PC-3 (cell line): ENCODE measurements at regions not wholly inside any gene's neighbourhood (a gene's known extent, or its start where the extent isn't known, plus 50 kb on each side); places are given as distances from the start of the nearest gene placed in this dataset.
"Not testable (repeated sequence)": the region's sequence is repeated elsewhere in the genome, so short reads cannot be mapped to it uniquely, and the experiment has no call there.

Experiments
- ATAC-seq: fragments of 200-7000 bp; cut with Tn5 transposase; 2 replicates; pipeline ENCODE4 v1.9.1; 2020; ENCODE audit warnings: mild to moderate bottlenecking, moderate library complexity
- BruUV-seq: library from RNA; stranded (reverse); fragments of 400-500 nt; replicated peaks from 2 replicates; lab custom pipeline; 2021; lab: Mats Ljungman, UMichigan
- CTCF ChIA-PET: fragments of 300-600 bp; sonication (Branson Sonifier 250); formaldehyde crosslinking; loops from one replicate; lab custom pipeline; 2022; ENCODE audit warnings: antibody characterized with exemption; lab: Charles Lee
- POLR2A ChIA-PET: fragments of 300-600 bp; sonication (Branson Sonifier 250); formaldehyde crosslinking; loops from one replicate; lab custom pipeline; 2022; ENCODE audit warnings: antibody characterized with exemption; ENCODE audit not compliant: unreplicated experiment; lab: Charles Lee
- DNase-seq: peaks from one replicate; pipeline ENCODE4 v3.0.0-alpha.2; 2015
- H2AFZ ChIP-seq: fragments of 300-600 bp; sonication (generic); 2 replicates; pipeline ENCODE4 v1.6.0; 2016; ENCODE audit warnings: antibody characterized with exemption, low read length
- H3F3A ChIP-seq: fragments of 300-600 bp; sonication (generic); one replicate; pipeline ENCODE4 v1.6.0; 2017; ENCODE audit warnings: antibody characterized with exemption, low read length, control low read depth, mild to moderate bottlenecking; ENCODE audit not compliant: unreplicated experiment
- H3K27ac ChIP-seq: fragments of 300-600 bp; sonication (generic); 2 replicates; pipeline ENCODE4 v1.5.1; 2016; ENCODE audit warnings: mild to moderate bottlenecking, low read length
- H3K27me3 ChIP-seq: fragments of 300-600 bp; sonication (generic); 2 replicates; pipeline ENCODE4 v1.6.1; 2016; ENCODE audit warnings: low read length, mixed read lengths
- H3K36me3 ChIP-seq: fragments of 300-600 bp; sonication (generic); 2 replicates; pipeline ENCODE4 v1.6.1; 2016; ENCODE audit warnings: low read depth, mixed run types, low read length, mixed read lengths
- H3K4me1 ChIP-seq: fragments of 300-600 bp; sonication (generic); 2 replicates; pipeline ENCODE4 v1.5.1; 2016; ENCODE audit warnings: low read length; ENCODE audit not compliant: insufficient read depth
- H3K4me2 ChIP-seq: fragments of 300-600 bp; sonication (generic); 2 replicates; pipeline ENCODE4 v1.6.0; 2016; ENCODE audit warnings: low read length
- H3K4me3 ChIP-seq: fragments of 300-600 bp; sonication (generic); 2 replicates; pipeline ENCODE4 v1.5.1; 2016; ENCODE audit warnings: mild to moderate bottlenecking, low read length, mixed read lengths
- H3K79me2 ChIP-seq: fragments of 300-600 bp; sonication (generic); 2 replicates; pipeline ENCODE4 v1.6.1; 2017; ENCODE audit warnings: low read length, mixed read lengths
- H3K9ac ChIP-seq: fragments of 300-600 bp; sonication (generic); 2 replicates; pipeline ENCODE4 v1.6.0; 2016; ENCODE audit warnings: mild to moderate bottlenecking, low read length
- H3K9me2 ChIP-seq: fragments of 300-600 bp; sonication (generic); replicated peaks from 2 replicates; pipeline ENCODE4 v1.6.1; 2016; ENCODE audit warnings: mixed run types, low read length, mixed read lengths
- H3K9me3 ChIP-seq: fragments of 300-600 bp; sonication (generic); 2 replicates; pipeline ENCODE4 v1.6.1; 2016; ENCODE audit warnings: low read length, mixed read lengths
- H4K20me1 ChIP-seq: fragments of 300-600 bp; sonication (generic); 2 replicates; pipeline ENCODE4 v1.6.1; 2016; ENCODE audit warnings: low read length, mixed read lengths
- CTCF ChIP-seq: fragments of 300-600 bp; sonication (generic); conservative IDR thresholded peaks from 2 replicates; pipeline ENCODE4 v1.5.1; 2017; ENCODE audit warnings: antibody characterized with exemption, low read depth, mild to moderate bottlenecking, low read length
- EZH2 ChIP-seq: fragments of 300-600 bp; sonication (generic); IDR thresholded peaks from one replicate; pipeline ENCODE4 v1.6.1; 2017; ENCODE audit warnings: antibody characterized with exemption, mild to moderate bottlenecking, low read length; ENCODE audit not compliant: unreplicated experiment
- EZH2phosphoT487 ChIP-seq: fragments of 300-600 bp; sonication (generic); IDR thresholded peaks from 2 replicates; pipeline ENCODE4 v1.6.1; 2018; ENCODE audit warnings: mild to moderate bottlenecking, antibody characterized with exemption, low read length, borderline replicate concordance
- intact Hi-C: fragments of 100-400 bp; cut with micrococcal nuclease; formaldehyde crosslinking; loops from 2 replicates; pipeline ENCODE4 v1.9.0; 2023

GRCh38 chr10:81730891-81731290 is 144.1 kb upstream of the NRG3 start:
- TF ChIP-seq EZH2phosphoT487 (no peak), EZH2 (no peak), CTCF (no peak)
- Histone ChIP-seq H3F3A (no peaks in the 10 kb centered on the region), H3K79me2 (no peaks in the 10 kb centered on the region), H3K4me1 (no peaks in the 10 kb centered on the region), H3K36me3 (no peaks in the 10 kb centered on the region), H3K27ac (no peak overlapping the region), H3K4me3 (no peak overlapping the region), H2AFZ (no peak overlapping the region), H3K9me2 (no peaks in the 10 kb centered on the region), H4K20me1 (no peaks in the 10 kb centered on the region), H3K9ac (no peak overlapping the region), H3K9me3 (no peaks in the 10 kb centered on the region), H3K4me2 (no peak overlapping the region), H3K27me3 (no peaks in the 10 kb centered on the region)
- no TSS peak for BruUV-seq
- CTCF ChIA-PET: no interaction called here
- intact Hi-C loops: no loop called here
- POLR2A ChIA-PET: no interaction called here
- ATAC-seq (no peak), DNase-seq (no peak)

DNA sequence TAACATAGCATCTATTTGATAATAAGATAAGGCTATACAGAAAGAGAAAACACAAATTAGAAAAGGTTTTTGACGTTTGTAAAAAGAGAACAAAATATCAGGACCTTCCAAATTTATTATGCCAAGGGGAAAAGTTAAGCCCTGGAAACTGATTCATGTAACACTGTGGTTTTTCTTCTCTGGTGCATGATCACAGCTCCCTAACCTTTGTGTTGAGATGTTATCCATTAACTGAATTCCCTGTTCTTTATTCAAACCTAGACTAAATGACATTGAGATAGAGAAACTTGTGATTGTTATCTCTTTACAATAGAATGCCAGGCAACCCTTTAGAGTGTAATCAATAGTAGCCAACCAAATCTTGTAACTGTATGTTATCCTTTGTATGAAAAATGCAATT is 141.5 kb upstream of the NRG3 start:
- CTCF ChIA-PET: no interaction called here
- ATAC-seq: no peak
- H3K9ac ChIP-seq: no peak overlapping the region

GRCh38 chr10:81735167-81735566 is 139.8 kb upstream of the NRG3 start:
- H3K9me2 ChIP-seq, ATAC-seq, intact Hi-C loops, POLR2A ChIA-PET, H3K4me2 ChIP-seq, H3K9me3 ChIP-seq, CTCF ChIA-PET, H4K20me1 ChIP-seq, H3K27ac ChIP-seq, H3K9ac ChIP-seq, BruUV-seq, H3K27me3 ChIP-seq, H3K79me2 ChIP-seq, H3F3A ChIP-seq, H3K36me3 ChIP-seq, H3K4me1 ChIP-seq, H2AFZ ChIP-seq, DNase-seq, H3K4me3 ChIP-seq: not testable (repeated sequence)

More for the DNA sequence above, 141.5 kb upstream of the NRG3 start:
- TF ChIP-seq EZH2 (no peak), CTCF (no peak), EZH2phosphoT487 (no peak)
- intact Hi-C loops: no loop called here
- Histone ChIP-seq H4K20me1 (no peaks in the 10 kb centered on the region), H3F3A (no peaks in the 10 kb centered on the region), H3K9me3 (no peaks in the 10 kb centered on the region), H3K4me3 (no peak overlapping the region), H3K79me2 (no peaks in the 10 kb centered on the region), H3K27ac (no peak overlapping the region), H2AFZ (no peak overlapping the region), H3K4me2 (no peak overlapping the region), H3K4me1 (no peaks in the 10 kb centered on the region), H3K27me3 (no peaks in the 10 kb centered on the region), H3K9me2 (no peaks in the 10 kb centered on the region), H3K36me3 (no peaks in the 10 kb centered on the region)
- no peak for DNase-seq
- POLR2A ChIA-PET: no interaction called here
- no TSS peak for BruUV-seq
